Lung (tissue), 11 donors: ENCODE measurements at regions not wholly inside any gene's neighbourhood (a gene's known extent, or its start where the extent isn't known, plus 50 kb on each side); places are given as distances from the start of the nearest gene placed in this dataset.

Experiments
- ATAC-seq: fragments of 200-7000 bp; cut with Tn5 transposase; one replicate; pipeline ENCODE4 v1.9.1; 2020; ENCODE audit warnings: moderate number of reproducible peaks; ENCODE audit not compliant: insufficient read depth, low FRiP score
- DNase-seq, 3 donors: peaks; one replicate each; pipeline ENCODE4 v3.0.0-alpha.2; 2013 to 2017
- H3K27ac ChIP-seq, 2 donors: one replicate each; pipeline ENCODE4 v1.5.1; 2013; ENCODE audit warnings: mild to moderate bottlenecking in 2 of 2, moderate library complexity in 2 of 2, control low read depth in 1 of 2, inconsistent platforms in 1 of 2, low read depth in 1 of 2, low read length in 1 of 2
- H3K27me3 ChIP-seq, 3 donors: one replicate each; pipeline ENCODE4 v1.5.1; 2013; ENCODE audit warnings: low read length in 2 of 3; ENCODE audit not compliant: control insufficient read depth in 3 of 3, insufficient read depth in 3 of 3
- H3K36me3 ChIP-seq, 4 donors: one replicate each; pipeline ENCODE4 v1.5.1; 2013; ENCODE audit warnings: low read length in 4 of 4, mild to moderate bottlenecking in 1 of 4, moderate library complexity in 1 of 4; ENCODE audit not compliant: control insufficient read depth in 4 of 4, insufficient read depth in 4 of 4
- H3K4me1 ChIP-seq, 5 donors: one replicate each; pipeline ENCODE4 v1.5.1; 2013; ENCODE audit warnings: low read length in 5 of 5, mild to moderate bottlenecking in 2 of 5, moderate library complexity in 1 of 5; ENCODE audit not compliant: control insufficient read depth in 5 of 5, insufficient read depth in 5 of 5
- H3K4me3 ChIP-seq: one replicate; pipeline ENCODE4 v1.5.1; 2013; ENCODE audit warnings: mild to moderate bottlenecking, control low read depth, moderate library complexity
- H3K9ac ChIP-seq, 2 donors: one replicate each; pipeline ENCODE4 v1.5.1; 2013; ENCODE audit warnings: low read length in 2 of 2, control low read depth in 1 of 2; ENCODE audit not compliant: insufficient read depth in 1 of 2
- H3K9me3 ChIP-seq, 4 donors: one replicate each; pipeline ENCODE4 v1.5.1; 2013; ENCODE audit warnings: low read length in 3 of 4, mild to moderate bottlenecking in 1 of 4, moderate library complexity in 1 of 4; ENCODE audit not compliant: control insufficient read depth in 4 of 4, insufficient read depth in 3 of 4
- CTCF ChIP-seq: IDR thresholded peaks from 2 replicates; pipeline ENCODE4 v1.5.1; 2012; ENCODE audit warnings: mild to moderate bottlenecking; ENCODE audit errors: control extremely low read depth, extremely low read depth
- WGBS, 2 donors: extraction: QIAGEN DNeasy Blood & Tissue Kit; methylation state at CpG; one replicate each; pipeline ENCODE4 v1.1.7; 2013; 5-methylcytosine and 5-hydroxymethylcytosine counted together
- donor health status: control.
- donor health status: control.
- donor health status: Bipolar disorder and iron deficiency.
- donor health status: healthy.
- donor health status: DM: yes; HTN: yes; CAD: no.

GRCh38 chr6:140731741-140732140, 1357.3 kb upstream of the CITED2 start:
- Histone ChIP-seq H3K27me3 (no peaks in the 10 kb centered on the region), H3K27ac (no peak overlapping the region), H3K36me3 (no peaks in the 10 kb centered on the region), H3K4me1 (no peaks in the 10 kb centered on the region), H3K4me3 (no peak overlapping the region), H3K9me3 (no peaks in the 10 kb centered on the region), H3K9ac (no peak overlapping the region)
- TF ChIP-seq CTCF = no peak
- ATAC-seq (no peak), DNase-seq (no peak)
- WGBS, 2 donors = 85 to 89% methylated on average over 3 of the region's 3 CpGs

- H3K4me3 ChIP-seq = no peak overlapping the region
- H3K27ac ChIP-seq = no peak overlapping the region
- TF ChIP-seq CTCF = no peak
- H3K9ac ChIP-seq = no peak overlapping the region
- no peaks in the 10 kb centered on the region for H3K9me3 ChIP-seq
- no peak for DNase-seq
- no peak for ATAC-seq
- H3K36me3 ChIP-seq = no peaks in the 10 kb centered on the region
- H3K4me1 ChIP-seq = no peaks in the 10 kb centered on the region
- H3K27me3 ChIP-seq = no peaks in the 10 kb centered on the region
These were observed 1355.1 kb upstream of the CITED2 start for GRCh38 chr6:140729521-140729920.

GRCh38 chr6:140718021-140718420, 1343.6 kb upstream of the CITED2 start:
- DNase-seq = no peak
- no peaks in the 10 kb centered on the region for H3K36me3 ChIP-seq
- H3K9me3 ChIP-seq = peaks cover 0 to 4% (median 0%) of the 10 kb centered on the region in 4 donors
- H3K27ac ChIP-seq = no peak overlapping the region
- H3K9ac ChIP-seq = no peak overlapping the region
- no peak for ATAC-seq
- H3K4me1 ChIP-seq = no peaks in the 10 kb centered on the region
- no peak overlapping the region for H3K4me3 ChIP-seq
- TF ChIP-seq CTCF = no peak
- no peaks in the 10 kb centered on the region for H3K27me3 ChIP-seq

GRCh38 chr6:140713495-140713894, 1339.0 kb upstream of the CITED2 start:
- H3K4me1 ChIP-seq = peaks cover 0 to 3% (median 0%) of the 10 kb centered on the region in 5 donors
- H3K4me3 ChIP-seq = no peak overlapping the region
- H3K36me3 ChIP-seq = no peaks in the 10 kb centered on the region
- no peak for DNase-seq
- no peaks in the 10 kb centered on the region for H3K27me3 ChIP-seq
- ATAC-seq = no peak
- H3K9ac ChIP-seq = no peak overlapping the region
- no peak overlapping the region for H3K27ac ChIP-seq
- peaks cover 0 to 4% (median 0%) of the 10 kb centered on the region in 4 donors for H3K9me3 ChIP-seq
- TF ChIP-seq CTCF = no peak
- 66 to 74% methylated on average over 1 of the region's 1 CpG for WGBS, 2 donors
